ENCODE measurements at regions not wholly inside any gene's neighbourhood (a gene's known extent, or its start where the extent isn't known, plus 50 kb on each side); places are given as distances from the start of the nearest gene placed in this dataset.

DNA sequence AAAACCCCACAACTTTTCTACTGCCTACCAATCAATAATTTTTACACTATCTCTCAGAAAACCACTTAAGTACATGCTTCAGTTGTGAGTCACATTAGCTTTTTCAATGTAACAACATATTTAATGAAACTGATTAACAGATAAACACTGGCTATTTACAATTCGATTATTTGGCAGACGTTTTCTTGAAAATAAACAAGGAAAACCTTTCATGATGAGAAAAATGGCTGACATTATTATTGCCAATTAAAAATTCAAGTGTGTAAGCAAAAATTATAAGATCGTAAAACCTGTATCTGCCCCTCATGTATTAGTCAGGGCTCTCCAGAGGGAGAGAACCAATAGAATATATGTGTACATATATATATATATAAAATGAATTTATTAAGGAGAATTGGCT, 1555.5 kb upstream of the IGFBP7 start:
- no peak overlapping the region for H3K4me3 Mint-ChIP-seq
- Histone ChIP-seq H3K4me3 (ENCODE audit: low read length) (no peak overlapping the region), H3K36me3 (ENCODE audit: control insufficient read depth, insufficient read depth, low read length) (no peaks in the 10 kb centered on the region), H3K9me3 (ENCODE audit: control insufficient read depth, insufficient read depth, low read length) (peaks cover 14% of the 10 kb centered on the region), H3K4me1 (ENCODE audit: control insufficient read depth, insufficient read depth, low read length) (no peaks in the 10 kb centered on the region), H3K27me3 (ENCODE audit: control insufficient read depth, insufficient read depth, low read length) (no peaks in the 10 kb centered on the region), H3K27ac (ENCODE audit: low read length) (no peak overlapping the region)
- ATAC-seq: no peak
- 74% methylated on average over 2 of the region's 3 CpGs for WGBS (ENCODE audit: insufficient coverage)
- no peak overlapping the region for H3K27ac Mint-ChIP-seq
- TF ChIP-seq, protein P1, sequence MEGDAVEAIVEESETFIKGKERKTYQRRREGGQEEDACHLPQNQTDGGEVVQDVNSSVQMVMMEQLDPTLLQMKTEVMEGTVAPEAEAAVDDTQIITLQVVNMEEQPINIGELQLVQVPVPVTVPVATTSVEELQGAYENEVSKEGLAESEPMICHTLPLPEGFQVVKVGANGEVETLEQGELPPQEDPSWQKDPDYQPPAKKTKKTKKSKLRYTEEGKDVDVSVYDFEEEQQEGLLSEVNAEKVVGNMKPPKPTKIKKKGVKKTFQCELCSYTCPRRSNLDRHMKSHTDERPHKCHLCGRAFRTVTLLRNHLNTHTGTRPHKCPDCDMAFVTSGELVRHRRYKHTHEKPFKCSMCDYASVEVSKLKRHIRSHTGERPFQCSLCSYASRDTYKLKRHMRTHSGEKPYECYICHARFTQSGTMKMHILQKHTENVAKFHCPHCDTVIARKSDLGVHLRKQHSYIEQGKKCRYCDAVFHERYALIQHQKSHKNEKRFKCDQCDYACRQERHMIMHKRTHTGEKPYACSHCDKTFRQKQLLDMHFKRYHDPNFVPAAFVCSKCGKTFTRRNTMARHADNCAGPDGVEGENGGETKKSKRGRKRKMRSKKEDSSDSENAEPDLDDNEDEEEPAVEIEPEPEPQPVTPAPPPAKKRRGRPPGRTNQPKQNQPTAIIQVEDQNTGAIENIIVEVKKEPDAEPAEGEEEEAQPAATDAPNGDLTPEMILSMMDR (IDR thresholded peaks at IDR 0.05): no peak
- H3K36me3 Mint-ChIP-seq: no peaks in the 10 kb centered on the region
- DNase-seq: no peak
- peaks cover 15 to 16% of the 10 kb centered on the region in 2 donors for H3K9me3 Mint-ChIP-seq
- intact Hi-C loops (cut with micrococcal nuclease): no loop called here
- H3K27me3 Mint-ChIP-seq (ENCODE audit: low read depth in 2 of 2): no peaks in the 10 kb centered on the region
- H3K4me1 Mint-ChIP-seq: no peaks in the 10 kb centered on the region

GRCh38 chr4:58658701-58659100, 1548.5 kb upstream of the IGFBP7 start:
- Mint-ChIP-seq H3K4me1 (no peaks in the 10 kb centered on the region), H3K4me3 (no peak overlapping the region), H3K27me3 (ENCODE audit: low read depth in 2 of 2) (no peaks in the 10 kb centered on the region), H3K27ac (no peak overlapping the region), H3K36me3 (no peaks in the 10 kb centered on the region), H3K9me3 (peaks cover 17 to 28% of the 10 kb centered on the region in 2 donors)
- H3K4me3 ChIP-seq (ENCODE audit: low read length): no peak overlapping the region
- peaks cover 9% of the 10 kb centered on the region for H3K9me3 ChIP-seq (ENCODE audit: control insufficient read depth, insufficient read depth, low read length)
- DNase-seq (no peak), ATAC-seq (no peak)
- WGBS (ENCODE audit: insufficient coverage): 86% methylated on average over 1 of the region's 2 CpGs
- no peaks in the 10 kb centered on the region for H3K4me1 ChIP-seq (ENCODE audit: control insufficient read depth, insufficient read depth, low read length)
- TF ChIP-seq, protein P1 (IDR thresholded peaks at IDR 0.05): no peak
- no peak overlapping the region for H3K27ac ChIP-seq (ENCODE audit: low read length)
- H3K27me3 ChIP-seq (ENCODE audit: control insufficient read depth, insufficient read depth, low read length): no peaks in the 10 kb centered on the region
- no peaks in the 10 kb centered on the region for H3K36me3 ChIP-seq (ENCODE audit: control insufficient read depth, insufficient read depth, low read length)
- intact Hi-C loops (cut with micrococcal nuclease): no loop called here

DNA sequence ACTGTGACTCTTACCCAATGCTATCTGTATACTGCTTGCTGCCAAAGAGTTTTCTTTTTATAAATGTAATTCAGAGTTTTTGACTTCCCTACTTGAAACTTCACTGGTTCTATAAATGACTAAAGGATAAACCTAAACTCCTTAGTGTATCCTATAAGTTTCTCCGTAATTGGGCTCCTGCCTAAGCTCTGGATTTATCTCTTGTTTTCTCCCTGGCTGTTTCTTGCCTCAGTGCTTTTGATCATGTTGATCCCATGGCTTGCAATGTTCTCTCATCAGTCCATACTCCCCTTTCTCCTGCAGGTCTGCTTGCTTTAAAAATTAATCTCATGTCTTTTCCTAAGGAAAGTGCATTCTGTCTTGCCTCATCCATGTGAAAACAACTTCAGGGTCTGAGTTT, 1543.1 kb upstream of the IGFBP7 start:
- 92% methylated on average over 1 of the region's 1 CpG for WGBS (ENCODE audit: insufficient coverage)
- Mint-ChIP-seq H3K36me3 (no peaks in the 10 kb centered on the region), H3K4me1 (no peaks in the 10 kb centered on the region), H3K9me3 (peaks cover 17 to 32% of the 10 kb centered on the region in 2 donors), H3K27me3 (ENCODE audit: low read depth in 2 of 2) (no peaks in the 10 kb centered on the region), H3K27ac (no peak overlapping the region), H3K4me3 (no peak overlapping the region)
- ATAC-seq (no peak), DNase-seq (no peak)
- intact Hi-C loops (cut with micrococcal nuclease): no loop called here
- H3K4me3 ChIP-seq (ENCODE audit: low read length): no peak overlapping the region
- H3K4me1 ChIP-seq (ENCODE audit: control insufficient read depth, insufficient read depth, low read length): no peaks in the 10 kb centered on the region
- no peak overlapping the region for H3K27ac ChIP-seq (ENCODE audit: low read length)
- TF ChIP-seq, protein P1 (IDR thresholded peaks at IDR 0.05): no peak
- H3K27me3 ChIP-seq (ENCODE audit: control insufficient read depth, insufficient read depth, low read length): no peaks in the 10 kb centered on the region
- H3K9me3 ChIP-seq (ENCODE audit: control insufficient read depth, insufficient read depth, low read length): peaks cover 5% of the 10 kb centered on the region
- no peaks in the 10 kb centered on the region for H3K36me3 ChIP-seq (ENCODE audit: control insufficient read depth, insufficient read depth, low read length)

- ATAC-seq: no peak
- WGBS (ENCODE audit: insufficient coverage): 72% methylated on average over 1 of the region's 1 CpG
Observed at GRCh38 chr4:58649226-58649625, 1539.0 kb upstream of the IGFBP7 start.

More at GRCh38 chr4:58649226-58649625, 1539.0 kb upstream of the IGFBP7 start:
- H3K27me3 Mint-ChIP-seq (ENCODE audit: low read depth in 2 of 2): no peaks in the 10 kb centered on the region
- Histone ChIP-seq H3K4me3 (ENCODE audit: low read length) (no peak overlapping the region), H3K9me3 (ENCODE audit: control insufficient read depth, insufficient read depth, low read length) (no peaks in the 10 kb centered on the region), H3K27me3 (ENCODE audit: control insufficient read depth, insufficient read depth, low read length) (no peaks in the 10 kb centered on the region), H3K36me3 (ENCODE audit: control insufficient read depth, insufficient read depth, low read length) (no peaks in the 10 kb centered on the region), H3K27ac (ENCODE audit: low read length) (no peak overlapping the region), H3K4me1 (ENCODE audit: control insufficient read depth, insufficient read depth, low read length) (no peaks in the 10 kb centered on the region)
- H3K27ac Mint-ChIP-seq: no peak overlapping the region
- DNase-seq: no peak
- no peaks in the 10 kb centered on the region for H3K4me1 Mint-ChIP-seq
- peaks cover 14 to 18% of the 10 kb centered on the region in 2 donors for H3K9me3 Mint-ChIP-seq
- intact Hi-C loops (cut with micrococcal nuclease): no loop called here
- TF ChIP-seq, protein P1 (IDR thresholded peaks at IDR 0.05): no peak
- H3K36me3 Mint-ChIP-seq: no peaks in the 10 kb centered on the region
- H3K4me3 Mint-ChIP-seq: no peak overlapping the region

Data from natural killer cell (primary cell).